GM23338 (cell line): ENCODE measurements at regions not wholly inside any gene's neighbourhood (a gene's known extent, or its start where the extent isn't known, plus 50 kb on each side); places are given as distances from the start of the nearest gene placed in this dataset.

ENCODE experiments used
- ATAC-seq: fragments of 200-7000 bp; cut with Tn5 transposase; 3 replicates; pipeline ENCODE4 v1.9.1; 2020
- DNase-seq: peaks from one replicate; pipeline ENCODE4 v3.0.0-alpha.2; 2015; ENCODE audit warnings: low spot score
- H2AFZ ChIP-seq: fragments of 200-600 bp; sonication (generic); 2 replicates; pipeline ENCODE4 v1.8.0; 2016; ENCODE audit warnings: antibody characterized with exemption, mild to moderate bottlenecking, moderate library complexity
- H3F3A ChIP-seq: fragments of 200-600 bp; sonication (generic); replicated peaks from 2 replicates; pipeline ENCODE4 v1.8.0; 2017; ENCODE audit warnings: antibody characterized with exemption, mixed run types, low read depth
- H3K27ac ChIP-seq: fragments of 200-600 bp; sonication (generic); 2 replicates; pipeline ENCODE4 v1.6.1; 2016; ENCODE audit warnings: low read depth
- H3K27me3 ChIP-seq: fragments of 200-600 bp; sonication (generic); 2 replicates; pipeline ENCODE4 v1.8.0; 2016; ENCODE audit warnings: mild to moderate bottlenecking, mixed run types, moderate library complexity; ENCODE audit not compliant: insufficient read depth
- H3K36me3 ChIP-seq: fragments of 200-600 bp; sonication (generic); 2 replicates; pipeline ENCODE4 v1.8.0; 2016; ENCODE audit warnings: mild to moderate bottlenecking; ENCODE audit not compliant: insufficient read depth
- H3K4me1 ChIP-seq: fragments of 200-600 bp; sonication (generic); 2 replicates; pipeline ENCODE4 v1.8.0; 2016; ENCODE audit warnings: mild to moderate bottlenecking, moderate library complexity; ENCODE audit not compliant: insufficient read depth
- H3K4me2 ChIP-seq: fragments of 200-600 bp; sonication (generic); 2 replicates; pipeline ENCODE4 v1.7.1; 2017; ENCODE audit warnings: mixed run types
- H3K4me3 ChIP-seq: fragments of 200-600 bp; sonication (generic); 2 replicates; pipeline ENCODE4 v1.6.1; 2016; ENCODE audit warnings: mixed run types
- H3K79me2 ChIP-seq: fragments of 200-600 bp; sonication (generic); replicated peaks from 2 replicates; pipeline ENCODE4 v1.8.0; 2017; ENCODE audit warnings: mild to moderate bottlenecking; ENCODE audit not compliant: insufficient read depth
- H3K9me2 ChIP-seq: fragments of 200-600 bp; sonication (generic); 2 replicates; pipeline ENCODE4 v1.8.0; 2017; ENCODE audit not compliant: insufficient read depth
- H4K20me1 ChIP-seq: fragments of 200-600 bp; sonication (generic); replicated peaks from 2 replicates; pipeline ENCODE4 v1.8.0; 2017; ENCODE audit warnings: mild to moderate bottlenecking; ENCODE audit not compliant: insufficient read depth
- H3K27ac Mint-ChIP-seq: 2 replicates; pipeline ENCODE4 v1.8.0; 2020; ENCODE audit warnings: inconsistent platforms, mild to moderate bottlenecking, moderate library complexity, mixed read lengths
- H3K27me3 Mint-ChIP-seq: 3 replicates; pipeline ENCODE4 v1.8.0; 2022; ENCODE audit warnings: low read depth, mild to moderate bottlenecking, moderate library complexity, mixed read lengths, inconsistent platforms; ENCODE audit not compliant: insufficient read depth, poor library complexity
- H3K36me3 Mint-ChIP-seq: 3 replicates; pipeline ENCODE4 v1.8.0; 2021; ENCODE audit warnings: low read depth, mild to moderate bottlenecking, inconsistent platforms, moderate library complexity, mixed read lengths
- H3K4me1 Mint-ChIP-seq: 3 replicates; pipeline ENCODE4 v1.8.0; 2020; ENCODE audit warnings: mild to moderate bottlenecking, inconsistent platforms, mixed read lengths
- H3K4me3 Mint-ChIP-seq: 3 replicates; pipeline ENCODE4 v1.8.0; 2021; ENCODE audit warnings: moderate library complexity, mild to moderate bottlenecking, inconsistent platforms, mixed read lengths
- H3K9me3 Mint-ChIP-seq: 3 replicates; pipeline ENCODE4 v1.8.0; 2020; ENCODE audit warnings: moderate library complexity, mild to moderate bottlenecking, inconsistent platforms, mixed read lengths
- CTCF ChIP-seq, 2 experiments: fragments of 200-600 bp in 1 of 2; sonication (generic) in 1 of 2; conservative IDR thresholded peaks; 2 replicates each; pipeline versions ENCODE4 v1.5.1 to v1.6.1; 2016 to 2017; ENCODE audit warnings: antibody characterized with exemption in 2 of 2, low read depth in 2 of 2, mild to moderate bottlenecking in 2 of 2, moderate library complexity in 1 of 2
- EZH2phosphoT487 ChIP-seq: fragments of 200-600 bp; sonication (generic); IDR thresholded peaks from one replicate; pipeline ENCODE4 v1.8.1; 2018; ENCODE audit warnings: antibody characterized with exemption; ENCODE audit not compliant: unreplicated experiment
- JUNB ChIP-seq: IDR thresholded peaks from one replicate; pipeline ENCODE4 v1.6.1; 2016; ENCODE audit warnings: antibody characterized with exemption; ENCODE audit not compliant: unreplicated experiment
- NANOG ChIP-seq: IDR thresholded peaks from 2 replicates; pipeline ENCODE4 v1.6.1; 2016; ENCODE audit warnings: antibody characterized with exemption, borderline replicate concordance
- POLR2AphosphoS5 ChIP-seq: IDR thresholded peaks from 2 replicates; pipeline ENCODE4 v1.6.1; 2016; ENCODE audit warnings: antibody characterized with exemption, low read depth
- REST ChIP-seq: IDR thresholded peaks from one replicate; pipeline ENCODE4 v1.6.1; 2018; ENCODE audit warnings: antibody characterized with exemption; ENCODE audit not compliant: unreplicated experiment
- ZNF114 ChIP-seq: fragments of 250-450 bp; sonication (Bioruptor Pico); IDR thresholded peaks from 2 replicates; pipeline ENCODE4 v1.5.0; 2020; ENCODE audit warnings: mild to moderate bottlenecking, moderate library complexity
- ZNF331 ChIP-seq: fragments of 250-450 bp; sonication (Bioruptor Pico); IDR thresholded peaks from 2 replicates; pipeline ENCODE4 v1.5.0; 2020; ENCODE audit warnings: low read depth, mild to moderate bottlenecking, moderate library complexity
- TF ChIP-seq, protein P1 (sequence below): IDR thresholded peaks from 2 replicates; pipeline ENCODE4 v1.6.1; 2016; ENCODE audit warnings: antibody characterized with exemption
- TF ChIP-seq, protein P2 (sequence below): fragments of 250-450 bp; sonication (Bioruptor Pico); IDR thresholded peaks from 2 replicates; pipeline ENCODE4 v1.5.0; 2020; ENCODE audit warnings: mild to moderate bottlenecking, moderate library complexity

- TF ChIP-seq CTCF (conservative IDR thresholded peaks at IDR 0.05; ENCODE audit: low read depth in 2 of 2) (no peak), JUNB (no peak), EZH2phosphoT487 (no peak), REST (no peak)
Measured at GRCh38 chr1:81583878-81584277, 216.9 kb upstream of the ADGRL2 start (continued).

- no peak for DNase-seq
- Mint-ChIP-seq H3K4me1 (peaks cover 21% of the 10 kb centered on the region), H3K4me3 (no peak overlapping the region)
Measured at GRCh38 chr1:81582467-81582986, 218.2 kb upstream of the ADGRL2 start.

More at GRCh38 chr1:81582467-81582986, 218.2 kb upstream of the ADGRL2 start:
- Mint-ChIP-seq H3K9me3 (no peaks in the 10 kb centered on the region), H3K27ac (no peak overlapping the region), H3K36me3 (no peaks in the 10 kb centered on the region), H3K27me3 (peaks cover 2% of the 10 kb centered on the region)
- Histone ChIP-seq H3K27me3 (no peaks in the 10 kb centered on the region), H3K4me2 (no peak overlapping the region), H3K36me3 (no peaks in the 10 kb centered on the region), H3K27ac (no peak overlapping the region), H3K9me2 (no peaks in the 10 kb centered on the region), H2AFZ (no peak overlapping the region), H3K79me2 (no peaks in the 10 kb centered on the region), H3F3A (no peaks in the 10 kb centered on the region), H4K20me1 (no peaks in the 10 kb centered on the region), H3K4me3 (no peak overlapping the region), H3K4me1 (peaks cover 12% of the 10 kb centered on the region)
- no peak for ATAC-seq
- TF ChIP-seq POLR2AphosphoS5 (no peak), ZNF331 (CRISPR knock-in tag) (no peak), EZH2phosphoT487 (no peak), ZNF114 (CRISPR knock-in tag) (no peak), NANOG (no peak), JUNB (no peak)
- TF ChIP-seq, protein P1, sequence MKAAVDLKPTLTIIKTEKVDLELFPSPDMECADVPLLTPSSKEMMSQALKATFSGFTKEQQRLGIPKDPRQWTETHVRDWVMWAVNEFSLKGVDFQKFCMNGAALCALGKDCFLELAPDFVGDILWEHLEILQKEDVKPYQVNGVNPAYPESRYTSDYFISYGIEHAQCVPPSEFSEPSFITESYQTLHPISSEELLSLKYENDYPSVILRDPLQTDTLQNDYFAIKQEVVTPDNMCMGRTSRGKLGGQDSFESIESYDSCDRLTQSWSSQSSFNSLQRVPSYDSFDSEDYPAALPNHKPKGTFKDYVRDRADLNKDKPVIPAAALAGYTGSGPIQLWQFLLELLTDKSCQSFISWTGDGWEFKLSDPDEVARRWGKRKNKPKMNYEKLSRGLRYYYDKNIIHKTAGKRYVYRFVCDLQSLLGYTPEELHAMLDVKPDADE, result no peak
- TF ChIP-seq, protein P2, sequence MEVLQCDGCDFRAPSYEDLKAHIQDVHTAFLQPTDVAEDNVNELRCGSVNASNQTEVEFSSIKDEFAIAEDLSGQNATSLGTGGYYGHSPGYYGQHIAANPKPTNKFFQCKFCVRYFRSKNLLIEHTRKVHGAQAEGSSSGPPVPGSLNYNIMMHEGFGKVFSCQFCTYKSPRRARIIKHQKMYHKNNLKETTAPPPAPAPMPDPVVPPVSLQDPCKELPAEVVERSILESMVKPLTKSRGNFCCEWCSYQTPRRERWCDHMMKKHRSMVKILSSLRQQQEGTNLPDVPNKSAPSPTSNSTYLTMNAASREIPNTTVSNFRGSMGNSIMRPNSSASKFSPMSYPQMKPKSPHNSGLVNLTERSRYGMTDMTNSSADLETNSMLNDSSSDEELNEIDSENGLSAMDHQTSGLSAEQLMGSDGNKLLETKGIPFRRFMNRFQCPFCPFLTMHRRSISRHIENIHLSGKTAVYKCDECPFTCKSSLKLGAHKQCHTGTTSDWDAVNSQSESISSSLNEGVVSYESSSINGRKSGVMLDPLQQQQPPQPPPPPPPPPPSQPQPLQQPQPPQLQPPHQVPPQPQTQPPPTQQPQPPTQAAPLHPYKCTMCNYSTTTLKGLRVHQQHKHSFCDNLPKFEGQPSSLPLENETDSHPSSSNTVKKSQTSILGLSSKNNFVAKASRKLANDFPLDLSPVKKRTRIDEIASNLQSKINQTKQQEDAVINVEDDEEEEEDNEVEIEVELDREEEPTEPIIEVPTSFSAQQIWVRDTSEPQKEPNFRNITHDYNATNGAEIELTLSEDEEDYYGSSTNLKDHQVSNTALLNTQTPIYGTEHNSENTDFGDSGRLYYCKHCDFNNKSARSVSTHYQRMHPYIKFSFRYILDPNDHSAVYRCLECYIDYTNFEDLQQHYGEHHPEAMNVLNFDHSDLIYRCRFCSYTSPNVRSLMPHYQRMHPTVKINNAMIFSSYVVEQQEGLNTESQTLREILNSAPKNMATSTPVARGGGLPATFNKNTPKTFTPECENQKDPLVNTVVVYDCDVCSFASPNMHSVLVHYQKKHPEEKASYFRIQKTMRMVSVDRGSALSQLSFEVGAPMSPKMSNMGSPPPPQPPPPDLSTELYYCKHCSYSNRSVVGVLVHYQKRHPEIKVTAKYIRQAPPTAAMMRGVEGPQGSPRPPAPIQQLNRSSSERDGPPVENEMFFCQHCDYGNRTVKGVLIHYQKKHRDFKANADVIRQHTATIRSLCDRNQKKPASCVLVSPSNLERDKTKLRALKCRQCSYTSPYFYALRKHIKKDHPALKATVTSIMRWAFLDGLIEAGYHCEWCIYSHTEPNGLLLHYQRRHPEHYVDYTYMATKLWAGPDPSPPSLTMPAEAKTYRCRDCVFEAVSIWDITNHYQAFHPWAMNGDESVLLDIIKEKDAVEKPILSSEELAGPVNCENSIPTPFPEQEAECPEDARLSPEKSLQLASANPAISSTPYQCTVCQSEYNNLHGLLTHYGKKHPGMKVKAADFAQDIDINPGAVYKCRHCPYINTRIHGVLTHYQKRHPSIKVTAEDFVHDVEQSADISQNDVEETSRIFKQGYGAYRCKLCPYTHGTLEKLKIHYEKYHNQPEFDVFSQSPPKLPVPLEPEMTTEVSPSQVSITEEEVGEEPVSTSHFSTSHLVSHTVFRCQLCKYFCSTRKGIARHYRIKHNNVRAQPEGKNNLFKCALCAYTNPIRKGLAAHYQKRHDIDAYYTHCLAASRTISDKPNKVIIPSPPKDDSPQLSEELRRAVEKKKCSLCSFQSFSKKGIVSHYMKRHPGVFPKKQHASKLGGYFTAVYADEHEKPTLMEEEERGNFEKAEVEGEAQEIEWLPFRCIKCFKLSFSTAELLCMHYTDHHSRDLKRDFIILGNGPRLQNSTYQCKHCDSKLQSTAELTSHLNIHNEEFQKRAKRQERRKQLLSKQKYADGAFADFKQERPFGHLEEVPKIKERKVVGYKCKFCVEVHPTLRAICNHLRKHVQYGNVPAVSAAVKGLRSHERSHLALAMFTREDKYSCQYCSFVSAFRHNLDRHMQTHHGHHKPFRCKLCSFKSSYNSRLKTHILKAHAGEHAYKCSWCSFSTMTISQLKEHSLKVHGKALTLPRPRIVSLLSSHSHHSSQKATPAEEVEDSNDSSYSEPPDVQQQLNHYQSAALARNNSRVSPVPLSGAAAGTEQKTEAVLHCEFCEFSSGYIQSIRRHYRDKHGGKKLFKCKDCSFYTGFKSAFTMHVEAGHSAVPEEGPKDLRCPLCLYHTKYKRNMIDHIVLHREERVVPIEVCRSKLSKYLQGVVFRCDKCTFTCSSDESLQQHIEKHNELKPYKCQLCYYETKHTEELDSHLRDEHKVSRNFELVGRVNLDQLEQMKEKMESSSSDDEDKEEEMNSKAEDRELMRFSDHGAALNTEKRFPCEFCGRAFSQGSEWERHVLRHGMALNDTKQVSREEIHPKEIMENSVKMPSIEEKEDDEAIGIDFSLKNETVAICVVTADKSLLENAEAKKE (CRISPR knock-in tag), result no peak
